ENCODE measurements at regions not wholly inside any gene's neighbourhood (a gene's known extent, or its start where the extent isn't known, plus 50 kb on each side); places are given as distances from the start of the nearest gene placed in this dataset.

- TF ChIP-seq CTCF (IDR thresholded peaks at IDR 0.05), result no peak
- no peak overlapping the region for H3K27ac ChIP-seq
These were observed 59.8 kb downstream of the SOX11 start for GRCh38 chr2:5751873-5752482.

GRCh38 chr2:5756272-5756671 is 64.1 kb downstream of the SOX11 start:
- no peak overlapping the region for H3K9ac ChIP-seq (ENCODE audit: low read depth in 2 of 2, low read length in 2 of 2)
- TF ChIP-seq CTCF (IDR thresholded peaks at IDR 0.05), result no peak
- H3K4me1 ChIP-seq, result no peaks in the 10 kb centered on the region
- intact Hi-C loops (cut with DNase I), result no loop called here
- no peaks in the 10 kb centered on the region for H3K36me3 ChIP-seq
- H3K4me3 ChIP-seq, result no peak overlapping the region
- no peaks in the 10 kb centered on the region for H3K9me3 ChIP-seq
- no peak for DNase-seq
- H3K27me3 ChIP-seq, result no peaks in the 10 kb centered on the region
- no peak overlapping the region for H3K27ac ChIP-seq

More at GRCh38 chr2:5751873-5752482, 59.8 kb downstream of the SOX11 start:
- no peak overlapping the region for H3K4me3 ChIP-seq
- H3K9me3 ChIP-seq, result no peaks in the 10 kb centered on the region
- DNase-seq, result no peak
- no peaks in the 10 kb centered on the region for H3K4me1 ChIP-seq
- H3K36me3 ChIP-seq, result no peaks in the 10 kb centered on the region
- no peaks in the 10 kb centered on the region for H3K27me3 ChIP-seq
- intact Hi-C loops (cut with DNase I), result no loop called here
- no peak overlapping the region for H3K9ac ChIP-seq (ENCODE audit: low read depth in 2 of 2, low read length in 2 of 2)

GRCh38 chr2:5758346-5758745 is 66.2 kb downstream of the SOX11 start:
- intact Hi-C loops (cut with DNase I), result no loop called here
- no peaks in the 10 kb centered on the region for H3K9me3 ChIP-seq
- DNase-seq, result no peak
- no peaks in the 10 kb centered on the region for H3K36me3 ChIP-seq
- no peak overlapping the region for H3K9ac ChIP-seq (ENCODE audit: low read depth in 2 of 2, low read length in 2 of 2)
- no peak overlapping the region for H3K4me3 ChIP-seq
- TF ChIP-seq CTCF (IDR thresholded peaks at IDR 0.05), result no peak
- H3K27ac ChIP-seq, result no peak overlapping the region
- no peaks in the 10 kb centered on the region for H3K4me1 ChIP-seq
- no peaks in the 10 kb centered on the region for H3K27me3 ChIP-seq

- H3K36me3 ChIP-seq, result no peaks in the 10 kb centered on the region
- H3K27me3 ChIP-seq, result no peaks in the 10 kb centered on the region
- DNase-seq, result no peak
- H3K4me3 ChIP-seq, result no peak overlapping the region
- H3K4me1 ChIP-seq, result no peaks in the 10 kb centered on the region
- intact Hi-C loops (cut with DNase I), result no loop called here
- H3K9me3 ChIP-seq, result no peaks in the 10 kb centered on the region
- H3K9ac ChIP-seq (ENCODE audit: low read depth in 2 of 2, low read length in 2 of 2), result no peak overlapping the region
- H3K27ac ChIP-seq, result no peak overlapping the region
- no peak for TF ChIP-seq CTCF (IDR thresholded peaks at IDR 0.05)
These were observed 67.8 kb downstream of the SOX11 start for GRCh38 chr2:5759949-5760348.

GRCh38 chr2:5763531-5763930 is 71.3 kb downstream of the SOX11 start:
- Histone ChIP-seq H3K36me3 (no peaks in the 10 kb centered on the region), H3K9ac (ENCODE audit: low read depth in 2 of 2, low read length in 2 of 2) (no peak overlapping the region), H3K9me3 (no peaks in the 10 kb centered on the region), H3K4me1 (no peaks in the 10 kb centered on the region), H3K27me3 (no peaks in the 10 kb centered on the region), H3K27ac (no peak overlapping the region), H3K4me3 (no peak overlapping the region)
- DNase-seq, result no peak
- TF ChIP-seq CTCF (IDR thresholded peaks at IDR 0.05), result no peak
- intact Hi-C loops (cut with DNase I), result no loop called here
